Tibial artery (tissue), 4 donors: ENCODE measurements at regions not wholly inside any gene's neighbourhood (a gene's known extent, or its start where the extent isn't known, plus 50 kb on each side); places are given as distances from the start of the nearest gene placed in this dataset.

Experiments used
- DNase-seq, 2 donors: peaks; one replicate each; pipeline ENCODE4 v3.0.0-alpha.2; 2019
- H3K27ac ChIP-seq, 2 donors: fragments of 200-600 bp; sonication (generic) in 1 of 2; 1 replicate in 1 of 2; 2 replicates in 1 of 2; pipeline ENCODE4 v1.5.1; 2018 to 2019; ENCODE audit warnings: mild to moderate bottlenecking in 1 of 2
- H3K27me3 ChIP-seq, 2 donors: fragments of 200-600 bp; sonication (generic) in 1 of 2; one replicate each; pipeline versions ENCODE4 v1.5.1 to v1.6.0; 2016 to 2019
- H3K36me3 ChIP-seq, 3 donors: fragments of 200-600 bp; sonication (generic) in 2 of 3; one replicate each; pipeline ENCODE4 v1.5.1; 2016 to 2019; ENCODE audit warnings: mild to moderate bottlenecking in 2 of 3
- H3K4me1 ChIP-seq, 4 donors: fragments of 200-600 bp; sonication (generic) in 2 of 4; 1 replicate in 3 of 4; 2 replicates in 1 of 4; pipeline ENCODE4 v1.5.1; 2016 to 2019
- H3K4me3 ChIP-seq, 2 donors: fragments of 200-600 bp; sonication (generic) in 1 of 2; 1 replicate in 1 of 2; 2 replicates in 1 of 2; pipeline ENCODE4 v1.5.1; 2018 to 2019; ENCODE audit warnings: mild to moderate bottlenecking in 2 of 2
- H3K9me3 ChIP-seq, 3 donors: fragments of 200-600 bp; sonication (generic) in 1 of 3; one replicate each; pipeline ENCODE4 v1.5.1; 2016 to 2019
- intact Hi-C: fragments of 100-400 bp; cut with DNase I; formaldehyde crosslinking; loops from one replicate; pipeline ENCODE4 v1.15.0; 2023; ENCODE audit warnings: low total_unique reads
- TF ChIP-seq, protein P1 (sequence below), 2 experiments: fragments of 200-600 bp in 1 of 2; fragments of 450-650 bp in 1 of 2; IDR thresholded peaks; one replicate each; pipeline ENCODE4 v1.5.1; 2017 to 2019; ENCODE audit warnings: antibody characterized with exemption in 2 of 2, mild to moderate bottlenecking in 1 of 2, moderate library complexity in 1 of 2

DNA sequence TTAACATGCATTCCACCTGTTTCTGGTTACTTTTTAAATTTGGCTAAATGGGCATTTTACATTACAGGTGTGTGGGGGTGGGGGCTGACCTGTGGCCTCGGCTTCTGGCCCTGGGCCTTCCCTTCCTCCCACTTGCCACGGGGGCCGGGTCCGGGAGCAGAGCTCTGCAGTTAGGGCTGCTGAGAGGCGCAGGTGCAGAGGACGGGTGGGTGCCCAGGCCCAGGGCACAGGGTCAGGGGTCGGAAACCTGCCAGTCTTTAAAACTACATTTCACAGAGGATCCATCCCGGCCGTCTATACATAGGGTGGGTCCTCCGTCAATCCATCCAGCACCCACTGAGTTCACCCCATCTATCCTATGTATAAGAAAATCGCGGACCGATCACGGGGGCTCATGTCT lies 106.5 kb upstream of the INSIG1 start:
- DNase-seq = no peak
- peaks cover 0 to 6% (median 2%) of the 10 kb centered on the region in 4 donors for H3K4me1 ChIP-seq
- no peaks in the 10 kb centered on the region for H3K36me3 ChIP-seq
- H3K9me3 ChIP-seq = peaks cover 5 to 15% (median 12%) of the 10 kb centered on the region in 3 donors
- H3K27me3 ChIP-seq = peaks cover 0 to 28% of the 10 kb centered on the region in 2 donors
- TF ChIP-seq, protein P1, sequence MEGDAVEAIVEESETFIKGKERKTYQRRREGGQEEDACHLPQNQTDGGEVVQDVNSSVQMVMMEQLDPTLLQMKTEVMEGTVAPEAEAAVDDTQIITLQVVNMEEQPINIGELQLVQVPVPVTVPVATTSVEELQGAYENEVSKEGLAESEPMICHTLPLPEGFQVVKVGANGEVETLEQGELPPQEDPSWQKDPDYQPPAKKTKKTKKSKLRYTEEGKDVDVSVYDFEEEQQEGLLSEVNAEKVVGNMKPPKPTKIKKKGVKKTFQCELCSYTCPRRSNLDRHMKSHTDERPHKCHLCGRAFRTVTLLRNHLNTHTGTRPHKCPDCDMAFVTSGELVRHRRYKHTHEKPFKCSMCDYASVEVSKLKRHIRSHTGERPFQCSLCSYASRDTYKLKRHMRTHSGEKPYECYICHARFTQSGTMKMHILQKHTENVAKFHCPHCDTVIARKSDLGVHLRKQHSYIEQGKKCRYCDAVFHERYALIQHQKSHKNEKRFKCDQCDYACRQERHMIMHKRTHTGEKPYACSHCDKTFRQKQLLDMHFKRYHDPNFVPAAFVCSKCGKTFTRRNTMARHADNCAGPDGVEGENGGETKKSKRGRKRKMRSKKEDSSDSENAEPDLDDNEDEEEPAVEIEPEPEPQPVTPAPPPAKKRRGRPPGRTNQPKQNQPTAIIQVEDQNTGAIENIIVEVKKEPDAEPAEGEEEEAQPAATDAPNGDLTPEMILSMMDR (IDR thresholded peaks at IDR 0.05) = no peak
- intact Hi-C loops = loop anchor here (2.0 to 10.0 kb wide), 2 partner anchors 104 to 154 kb away; partner anchors contain the start of gene INSIG1
- no peak overlapping the region for H3K4me3 ChIP-seq
- no peak overlapping the region for H3K27ac ChIP-seq

DNA sequence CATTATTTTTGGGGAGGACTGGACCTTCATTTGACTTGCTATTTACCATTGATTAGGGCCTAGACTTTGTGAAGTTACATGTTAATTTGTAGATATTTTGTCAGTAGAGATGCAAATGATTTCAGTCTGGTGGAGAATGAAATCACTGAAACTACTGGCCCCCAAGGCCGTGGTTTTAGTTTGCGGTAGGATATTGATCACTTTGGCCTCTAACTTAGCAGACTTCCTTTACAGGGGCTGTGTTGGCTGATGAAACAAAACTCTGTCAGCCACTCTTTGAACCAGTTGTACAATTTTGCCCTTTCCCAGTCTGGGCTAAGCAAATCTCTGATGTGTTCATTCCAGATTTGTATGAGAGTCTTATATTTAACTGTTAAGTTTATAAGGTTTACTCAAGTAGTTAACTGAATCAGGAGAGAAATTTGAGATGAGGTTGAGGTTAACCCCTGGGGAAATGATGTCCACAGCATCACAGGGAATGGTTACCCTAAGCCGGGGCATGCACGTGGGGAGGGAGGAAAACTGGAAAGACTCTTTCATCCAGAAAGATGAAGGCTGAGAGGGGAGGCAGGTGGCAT lies 105.7 kb upstream of the INSIG1 start:
- Histone ChIP-seq H3K36me3 (no peaks in the 10 kb centered on the region), H3K4me1 (peaks cover 0 to 6% (median 2%) of the 10 kb centered on the region in 4 donors), H3K27ac (no peak overlapping the region), H3K27me3 (peaks cover 0 to 28% of the 10 kb centered on the region in 2 donors), H3K9me3 (peaks cover under 1 to 19% (median 18%) of the 10 kb centered on the region in 3 donors), H3K4me3 (no peak overlapping the region)
- no peak for DNase-seq
- TF ChIP-seq, protein P1 (IDR thresholded peaks at IDR 0.05) = no peak
- intact Hi-C loops = loop anchor here (2.0 to 10.0 kb wide), 2 partner anchors 103 to 153 kb away; partner anchors contain the start of gene INSIG1

DNA sequence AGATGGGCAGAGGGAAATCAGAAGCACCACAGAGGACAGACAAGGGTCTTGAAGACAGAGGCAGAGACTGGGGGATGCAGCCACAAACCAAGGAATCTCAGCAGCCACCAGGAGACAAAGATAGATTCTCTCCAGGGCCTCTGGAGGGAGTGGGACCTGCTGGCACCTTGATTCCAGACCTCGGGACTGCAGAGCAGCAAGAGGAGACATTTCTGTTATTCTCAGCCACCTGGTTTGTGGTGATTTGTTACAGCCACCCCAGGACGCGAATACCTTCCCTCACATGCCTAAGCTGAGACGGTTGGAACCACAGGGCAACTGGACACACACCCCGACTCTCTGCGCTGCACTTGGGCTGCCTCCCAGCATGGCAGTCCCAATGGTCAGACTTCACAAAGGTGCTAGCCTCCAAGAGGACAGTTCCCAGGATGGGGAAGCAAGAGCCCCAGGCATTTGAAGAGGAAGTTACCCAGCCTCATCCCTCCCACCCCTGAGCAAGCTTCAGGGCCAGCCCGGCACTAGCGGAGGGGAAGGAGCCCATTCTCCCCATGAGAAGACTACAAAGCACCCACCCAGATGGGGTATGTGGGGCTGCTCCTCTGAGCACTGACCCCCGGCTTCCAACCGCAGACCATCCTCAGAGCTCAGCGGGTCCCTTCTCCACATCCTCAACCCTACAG lies 104.6 kb upstream of the INSIG1 start:
- peaks cover 0 to 28% of the 10 kb centered on the region in 2 donors for H3K27me3 ChIP-seq
- no peak for DNase-seq
- H3K9me3 ChIP-seq = peaks cover 0 to 23% (median 21%) of the 10 kb centered on the region in 3 donors
- intact Hi-C loops = loop anchor here (10.0 kb wide), 1 partner anchor 102 kb away; the partner anchor contains the start of gene INSIG1
- H3K27ac ChIP-seq = no peak overlapping the region
- peaks cover 0 to 6% (median 2%) of the 10 kb centered on the region in 4 donors for H3K4me1 ChIP-seq
- H3K36me3 ChIP-seq = no peaks in the 10 kb centered on the region
- no peak overlapping the region for H3K4me3 ChIP-seq
- TF ChIP-seq, protein P1 (IDR thresholded peaks at IDR 0.05) = no peak

DNA sequence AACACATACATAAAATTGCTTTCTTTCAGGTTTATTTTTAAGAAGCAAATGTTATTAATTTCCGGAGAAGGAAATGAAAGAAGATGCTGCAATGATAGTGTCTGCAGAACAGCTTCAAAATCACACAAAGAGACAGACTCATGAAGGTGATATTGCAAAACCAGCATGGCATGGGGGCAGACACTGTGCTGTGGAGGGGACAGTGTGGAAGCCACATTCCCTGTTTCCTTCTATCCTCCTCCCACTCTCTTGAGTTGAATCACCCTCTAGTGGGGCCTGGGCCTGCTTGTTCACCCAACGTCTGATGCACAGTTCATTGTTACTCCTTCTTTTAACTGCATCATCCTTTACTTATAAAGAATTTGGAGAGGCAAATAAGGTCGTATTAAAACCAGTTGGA lies 104.0 kb upstream of the INSIG1 start:
- Histone ChIP-seq H3K27ac (no peak overlapping the region), H3K27me3 (peaks cover 0 to 28% of the 10 kb centered on the region in 2 donors), H3K4me3 (no peak overlapping the region), H3K36me3 (no peaks in the 10 kb centered on the region), H3K4me1 (peaks cover 0 to 6% (median 2%) of the 10 kb centered on the region in 4 donors), H3K9me3 (peaks cover 0 to 23% (median 21%) of the 10 kb centered on the region in 3 donors)
- DNase-seq = no peak
- intact Hi-C loops = loop anchor here (10.0 kb wide), 1 partner anchor 101 kb away; the partner anchor contains the start of gene INSIG1
- TF ChIP-seq, protein P1 (IDR thresholded peaks at IDR 0.05) = no peak

DNA sequence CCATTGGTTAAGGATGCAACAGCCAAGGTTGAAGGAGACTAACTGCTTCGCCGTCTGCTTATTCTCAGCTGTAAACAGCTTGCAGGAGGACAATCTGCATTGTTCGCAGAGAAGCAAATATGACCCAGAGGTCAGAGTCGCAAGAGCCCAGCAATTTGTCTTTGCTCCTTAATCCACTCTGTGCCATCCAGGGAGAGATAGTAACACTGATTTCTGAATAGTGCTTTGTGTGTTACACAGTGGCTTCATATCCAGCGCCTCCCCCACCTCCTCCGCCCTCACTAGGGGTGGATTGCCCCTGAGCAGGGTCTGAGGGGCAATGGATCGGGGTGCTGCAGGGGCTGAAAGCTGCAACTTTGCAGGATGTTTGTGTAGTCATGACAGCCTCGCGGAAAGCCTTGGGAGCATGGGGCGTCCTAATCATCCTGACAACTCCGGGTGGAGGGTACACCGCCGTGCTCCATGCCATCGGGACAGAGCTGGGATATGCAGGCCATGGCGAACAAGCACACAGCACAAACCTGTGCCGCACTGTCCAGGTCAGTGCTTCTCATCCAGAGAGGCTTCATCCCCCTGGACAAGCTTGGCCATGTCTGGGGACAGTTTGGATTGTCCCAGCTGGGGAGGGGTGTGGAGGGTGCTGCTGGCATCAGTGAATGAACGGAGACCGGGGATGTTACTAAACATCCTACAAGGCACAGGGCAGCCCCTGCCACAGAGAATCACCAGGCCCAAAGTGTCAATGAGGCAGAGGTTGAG lies 103.1 kb upstream of the INSIG1 start:
- peaks cover 0 to 23% (median 21%) of the 10 kb centered on the region in 3 donors for H3K9me3 ChIP-seq
- TF ChIP-seq, protein P1 (IDR thresholded peaks at IDR 0.05) = no peak
- no peaks in the 10 kb centered on the region for H3K36me3 ChIP-seq
- DNase-seq = no peak
- no peak overlapping the region for H3K27ac ChIP-seq
- peaks cover 0 to 6% (median 2%) of the 10 kb centered on the region in 4 donors for H3K4me1 ChIP-seq
- peaks cover 0 to 28% of the 10 kb centered on the region in 2 donors for H3K27me3 ChIP-seq
- H3K4me3 ChIP-seq = no peak overlapping the region
- intact Hi-C loops = loop anchor here (10.0 kb wide), 1 partner anchor 100 kb away; the partner anchor contains the start of gene INSIG1
